ENCODE measurements at regions not wholly inside any gene's neighbourhood (a gene's known extent, or its start where the extent isn't known, plus 50 kb on each side); places are given as distances from the start of the nearest gene placed in this dataset.
"Not testable (repeated sequence)": the region's sequence is repeated elsewhere in the genome, so short reads cannot be mapped to it uniquely, and the experiment has no call there.

DNA sequence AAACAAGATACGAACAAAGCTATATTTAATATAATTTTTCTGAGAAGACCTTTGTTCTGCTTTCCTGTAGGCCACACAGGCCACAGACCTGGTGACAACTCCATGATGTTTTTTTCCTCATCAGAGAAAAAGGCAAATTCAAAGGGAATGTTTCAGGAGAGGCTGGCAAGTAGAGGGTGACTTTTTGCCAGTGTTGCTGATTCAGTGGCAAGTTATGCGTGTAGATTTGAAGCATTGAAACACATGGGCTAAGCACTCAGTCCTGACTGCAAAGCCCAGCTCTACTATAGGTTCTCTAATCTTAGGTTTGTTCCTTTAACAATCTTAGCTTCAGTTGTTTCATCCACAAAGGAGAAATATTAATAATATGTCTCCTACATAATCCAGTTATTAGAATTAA, 499.8 kb downstream of the SUCLG1 start:
- no peak for DNase-seq

DNA sequence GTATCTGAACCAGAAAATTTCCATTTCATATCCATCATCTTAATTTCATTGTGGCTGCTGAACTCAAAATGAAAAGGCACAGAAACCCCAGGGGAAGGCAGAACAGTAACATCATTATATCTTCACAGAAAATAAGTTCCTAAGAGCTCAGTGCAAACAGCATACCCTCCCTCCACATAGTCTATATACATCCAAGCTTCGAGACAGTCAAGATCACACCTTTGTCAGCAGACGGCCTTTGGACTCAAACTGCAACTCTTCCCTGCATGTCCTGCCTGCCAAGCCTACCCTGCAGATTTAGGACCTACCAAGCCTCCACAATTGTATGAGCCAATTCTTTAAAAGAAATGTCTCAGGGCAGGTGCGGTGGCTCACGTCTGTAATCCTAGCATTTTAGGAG, 502.1 kb downstream of the SUCLG1 start:
- no peak for DNase-seq

DNA sequence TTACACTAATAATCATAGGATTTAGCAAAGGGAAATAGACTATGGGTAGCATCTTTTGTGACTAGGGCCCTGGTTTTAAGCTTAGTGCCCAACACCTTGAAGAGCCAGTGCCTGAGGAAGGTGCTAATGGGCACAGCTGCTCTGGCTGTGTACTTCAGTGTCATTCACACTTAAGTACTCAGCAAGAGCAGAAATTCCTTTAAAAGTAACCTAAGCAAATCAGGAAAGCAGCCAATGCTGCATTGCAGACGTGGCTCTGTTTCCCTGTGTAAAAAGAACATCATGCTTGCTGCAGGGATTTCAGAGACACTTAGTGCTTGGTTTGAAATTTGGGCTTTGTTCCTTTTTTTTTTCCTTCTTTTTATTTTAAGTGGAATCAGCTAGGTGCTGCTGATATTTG, 505.4 kb downstream of the SUCLG1 start:
- no peak for DNase-seq

DNA sequence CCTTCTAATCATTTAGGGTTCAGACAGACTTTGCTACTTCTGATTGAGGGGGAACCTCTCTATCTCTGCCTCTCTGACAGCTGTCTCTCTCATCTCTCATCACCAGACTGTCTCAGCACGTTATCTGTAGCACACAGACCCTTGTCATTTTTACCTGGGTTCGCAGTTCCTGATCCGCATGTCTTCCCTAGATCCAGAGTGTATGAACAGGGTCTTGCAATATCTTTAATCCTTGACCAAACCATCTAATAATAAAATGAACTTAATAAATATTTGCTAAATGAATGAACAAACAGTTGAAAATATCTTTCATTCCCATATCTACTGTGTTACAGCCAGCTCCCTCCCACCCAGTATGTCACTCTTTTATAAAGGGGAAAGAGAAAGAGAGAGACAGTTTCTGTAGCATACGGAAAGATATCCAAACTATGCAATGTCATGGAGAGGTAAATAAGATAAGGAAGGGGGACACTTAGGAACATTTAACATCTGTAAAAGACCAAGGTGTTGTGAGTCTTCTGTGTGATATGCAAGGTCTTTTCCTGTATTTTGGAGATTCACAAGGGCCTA, 507.6 kb downstream of the SUCLG1 start:
- no peak for DNase-seq

DNA sequence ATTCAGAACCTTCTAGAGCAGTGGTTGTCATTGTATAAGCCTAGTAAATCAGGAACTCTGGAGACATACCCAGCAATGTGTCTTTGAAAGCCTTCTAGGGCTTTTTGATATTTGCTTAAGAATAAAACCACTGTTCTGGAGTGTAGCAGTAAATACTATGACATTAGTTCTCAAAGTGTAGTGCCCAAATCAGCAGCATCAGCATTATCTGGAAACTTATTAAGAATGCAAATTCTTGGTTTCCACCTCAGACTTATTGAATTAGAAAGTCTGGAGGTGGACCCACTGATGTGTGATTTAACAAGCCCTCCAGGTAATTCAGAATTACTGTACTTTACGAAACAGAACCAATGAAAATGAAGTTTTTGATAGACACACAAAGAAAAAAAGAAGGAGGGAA, 509.7 kb downstream of the SUCLG1 start:
- no peak for DNase-seq

DNA sequence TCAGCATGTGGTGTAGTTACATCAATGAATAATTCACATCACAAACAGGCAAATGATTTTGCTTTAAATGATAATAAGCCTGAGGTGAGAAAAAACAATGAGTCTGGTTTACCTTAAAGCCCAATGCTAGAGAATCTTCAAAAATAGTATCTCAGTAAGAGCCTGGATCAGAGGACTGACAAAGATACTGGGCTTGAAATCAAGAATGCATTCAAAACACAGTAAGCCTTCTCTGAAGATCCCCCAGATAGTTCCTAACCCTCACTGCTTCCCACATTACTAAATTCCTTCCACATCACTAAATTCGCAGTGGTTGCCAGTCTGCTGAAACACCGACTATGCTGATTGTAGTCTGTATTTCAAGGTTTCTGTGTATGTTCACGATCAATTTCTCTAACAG, 514.9 kb downstream of the SUCLG1 start:
- DNase-seq, result no peak

DNA sequence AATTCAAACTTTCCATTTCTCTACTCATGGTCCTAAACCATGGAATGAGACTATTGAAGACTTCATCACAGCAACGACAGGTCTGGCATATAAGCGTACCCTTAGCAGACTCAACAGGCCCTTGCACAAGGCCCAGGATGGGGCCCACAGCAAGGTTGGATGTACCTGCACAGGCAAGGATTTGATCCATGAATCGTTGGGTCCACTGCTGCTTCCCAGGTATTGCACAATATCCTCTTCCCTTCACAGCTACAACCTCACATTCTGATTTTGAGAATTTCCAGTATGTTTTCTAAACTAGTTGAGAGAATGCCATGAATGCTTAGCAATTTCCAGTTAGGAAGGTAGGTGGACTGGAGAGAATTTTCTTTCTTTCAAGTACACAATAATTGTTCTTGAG, 515.8 kb downstream of the SUCLG1 start:
- DNase-seq, result no peak

DNA sequence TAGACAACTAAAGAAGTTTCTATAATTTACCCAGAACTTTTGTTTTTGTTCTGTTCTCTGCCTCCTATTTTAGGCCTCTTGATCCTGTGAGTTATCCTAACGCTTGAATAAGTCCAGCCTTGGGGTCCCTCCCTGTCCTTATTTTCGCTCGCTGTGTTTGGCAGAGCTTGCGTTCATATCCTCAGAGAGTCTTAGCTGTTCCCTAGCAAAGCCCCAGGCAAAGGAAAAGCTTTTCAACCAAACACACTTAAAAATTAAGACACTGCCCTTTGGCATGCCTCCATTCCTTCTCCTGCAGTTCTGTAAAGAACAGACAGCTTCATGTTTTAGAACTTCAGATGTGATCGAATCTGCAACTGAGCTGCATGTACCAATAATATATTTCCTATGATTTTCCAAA, 517.2 kb downstream of the SUCLG1 start:
- no peak for DNase-seq

DNA sequence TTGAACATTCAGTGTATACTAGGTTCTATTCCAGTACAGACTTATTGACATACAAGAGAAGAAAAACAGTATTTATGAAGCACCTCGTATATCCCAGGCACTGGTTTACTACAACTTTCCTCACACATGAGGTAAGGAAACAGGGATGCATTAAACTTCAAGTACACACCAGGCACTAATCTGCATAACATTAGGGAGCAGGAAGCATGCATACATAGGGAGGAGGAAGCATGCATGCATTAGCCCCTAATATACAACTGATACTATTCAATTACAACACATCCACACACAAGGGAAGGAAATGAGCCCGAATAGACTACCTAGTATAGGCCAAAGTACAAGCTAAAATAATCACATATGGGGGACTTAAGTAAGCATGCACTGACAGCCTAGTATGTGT, 525.3 kb downstream of the SUCLG1 start:
- DNase-seq, result no peak

DNA sequence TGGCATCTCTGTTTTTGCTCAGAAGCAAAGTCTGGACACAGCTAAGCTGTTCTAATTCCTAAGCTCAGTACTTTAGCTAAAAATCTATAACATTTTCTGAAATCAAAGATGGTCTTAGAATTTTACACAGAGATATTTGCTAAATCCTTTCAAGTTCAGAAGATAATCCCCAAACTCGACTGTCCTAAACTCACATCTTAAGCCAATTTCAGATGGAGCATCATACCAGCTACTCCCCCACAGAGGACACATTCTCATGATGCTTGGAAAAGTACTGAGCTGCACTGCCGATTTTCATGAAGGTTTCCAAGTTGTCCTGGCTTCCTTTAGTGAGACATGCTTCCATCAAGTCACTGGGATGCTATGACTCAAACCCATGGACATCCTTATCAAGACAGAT, 535.5 kb downstream of the SUCLG1 start:
- DNase-seq, result no peak

DNA sequence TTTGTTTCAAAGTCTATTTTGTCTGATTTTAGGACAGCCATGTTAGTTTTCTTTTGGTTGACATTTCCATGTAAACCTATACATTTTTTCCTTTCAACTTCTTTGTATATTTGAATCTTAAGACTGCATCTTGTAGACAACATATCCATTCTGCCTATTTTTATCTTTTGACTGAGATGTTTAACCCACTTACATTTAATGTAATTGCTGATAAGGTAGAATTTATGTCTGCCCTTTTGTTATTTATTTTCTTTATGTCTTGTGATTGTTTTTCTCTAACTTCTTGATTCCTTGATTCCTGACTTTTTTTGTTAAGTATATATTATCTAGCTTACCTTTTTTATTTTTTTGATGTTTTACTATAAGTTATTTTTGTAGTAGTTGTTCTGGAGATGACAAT, 542.5 kb downstream of the SUCLG1 start:
- DNase-seq, result no peak

DNA sequence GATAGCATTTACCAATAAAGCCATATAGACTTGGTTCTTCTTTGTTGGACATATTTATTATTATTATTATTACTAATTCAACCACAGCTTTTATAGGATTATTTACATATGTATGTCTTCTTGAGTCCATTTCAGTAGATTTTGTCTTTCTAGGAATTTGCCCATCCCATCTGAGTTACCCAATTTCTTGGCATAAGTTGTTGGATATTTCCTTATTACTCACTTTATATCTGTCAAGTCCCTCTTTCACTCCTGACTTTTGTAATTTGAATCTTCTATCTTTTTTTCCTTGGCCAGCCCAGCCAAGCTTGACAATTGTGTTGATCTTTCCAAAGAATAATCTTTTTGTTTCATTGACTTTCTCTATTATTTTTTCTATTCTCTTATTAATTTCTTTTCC, 543.7 kb downstream of the SUCLG1 start:
- DNase-seq, result no peak

DNA sequence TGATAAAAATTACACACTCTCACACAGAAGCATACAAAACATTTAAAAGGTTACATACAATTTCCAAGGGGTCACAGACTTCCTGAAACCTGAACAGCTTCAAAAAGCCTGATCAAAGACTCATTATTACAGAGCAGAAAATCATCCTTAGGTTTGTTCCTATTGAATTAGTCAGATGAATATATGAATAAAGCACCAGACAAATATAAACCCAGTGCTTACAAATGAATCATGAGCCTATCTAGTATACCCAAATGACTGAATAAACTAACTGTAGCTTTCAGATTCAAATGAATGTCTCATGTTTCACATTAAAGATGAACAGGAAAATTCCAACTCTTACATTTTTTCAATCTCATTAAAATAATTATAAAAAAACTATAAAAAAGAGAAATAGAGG, 550.3 kb downstream of the SUCLG1 start:
- DNase-seq, result no peak

DNA sequence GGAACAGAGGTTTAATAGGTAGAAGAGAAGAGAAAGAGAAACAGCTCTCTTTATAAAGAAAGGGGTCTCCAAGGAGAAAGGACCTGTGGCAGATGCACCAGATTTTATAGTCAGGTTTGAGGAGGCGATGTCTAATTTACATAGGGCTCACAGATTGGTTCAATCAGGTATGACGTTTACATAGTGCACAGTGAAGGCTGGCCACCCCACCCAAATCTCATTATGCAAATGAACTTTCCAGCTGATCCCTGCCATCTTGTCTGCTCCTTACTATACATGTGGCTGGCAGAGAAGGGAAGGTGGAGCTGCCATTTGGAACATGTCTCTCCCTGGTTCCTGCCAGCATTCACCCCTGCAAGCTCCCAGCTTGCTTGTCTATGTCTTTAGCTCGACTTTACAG, 557.8 kb downstream of the SUCLG1 start:
- DNase-seq, result no peak

DNA sequence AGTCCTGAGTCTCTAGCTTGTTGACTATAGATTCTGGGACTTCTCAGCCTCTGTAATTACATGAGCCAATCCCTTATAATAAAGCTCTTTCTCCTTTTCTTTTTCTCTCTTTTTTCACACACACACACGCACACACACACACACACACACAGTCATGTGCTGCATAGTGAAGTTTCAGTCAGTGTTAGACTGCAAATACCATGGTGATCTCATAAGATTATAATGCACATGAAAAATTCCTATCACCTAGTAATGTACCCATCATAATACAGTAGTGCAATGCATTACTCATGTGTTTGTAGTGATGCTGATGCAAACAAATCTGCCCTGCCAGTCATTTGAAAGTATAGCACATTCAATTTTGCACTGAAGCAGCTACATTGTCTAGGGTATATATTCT, 558.2 kb downstream of the SUCLG1 start:
- DNase-seq, result no peak

DNA sequence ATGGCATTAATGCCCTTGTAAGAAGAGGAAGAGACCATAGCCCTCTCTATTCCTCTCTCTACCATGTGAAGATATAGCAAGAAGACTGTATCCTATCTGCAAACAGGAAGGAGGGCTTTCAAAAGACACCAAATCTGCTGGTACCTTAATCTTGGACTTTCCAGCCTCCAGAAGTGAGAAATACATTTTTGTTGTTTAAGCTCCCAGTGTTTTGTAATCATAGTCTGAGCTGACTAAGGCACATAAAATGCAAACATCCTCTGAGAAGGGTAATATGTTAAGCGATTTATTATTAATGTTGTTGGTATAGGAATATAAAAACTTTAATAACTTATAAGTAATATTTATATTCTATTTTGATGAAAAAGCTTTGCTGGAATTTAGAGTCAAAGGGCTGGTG, 559.8 kb downstream of the SUCLG1 start:
- DNase-seq, result no peak

DNA sequence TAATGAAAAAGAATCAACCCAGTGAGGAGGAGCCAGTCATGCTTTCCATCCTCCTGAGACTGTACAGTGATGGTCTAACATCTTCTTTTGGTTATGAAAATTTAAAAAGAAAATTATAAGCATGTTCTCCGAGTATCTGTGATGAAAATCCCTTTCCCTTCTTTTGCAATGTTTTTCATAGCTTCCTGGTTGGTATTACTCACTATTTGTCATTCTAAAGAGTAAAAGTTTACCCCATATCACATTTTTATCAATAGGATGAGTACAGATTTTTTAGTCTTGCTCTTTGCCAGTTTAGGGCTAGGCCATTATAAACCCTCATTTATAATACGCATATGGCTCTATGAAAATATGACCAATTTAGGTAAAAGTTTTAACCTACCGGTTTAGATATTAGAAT, 564.1 kb downstream of the SUCLG1 start:
- DNase-seq, result no peak

DNA sequence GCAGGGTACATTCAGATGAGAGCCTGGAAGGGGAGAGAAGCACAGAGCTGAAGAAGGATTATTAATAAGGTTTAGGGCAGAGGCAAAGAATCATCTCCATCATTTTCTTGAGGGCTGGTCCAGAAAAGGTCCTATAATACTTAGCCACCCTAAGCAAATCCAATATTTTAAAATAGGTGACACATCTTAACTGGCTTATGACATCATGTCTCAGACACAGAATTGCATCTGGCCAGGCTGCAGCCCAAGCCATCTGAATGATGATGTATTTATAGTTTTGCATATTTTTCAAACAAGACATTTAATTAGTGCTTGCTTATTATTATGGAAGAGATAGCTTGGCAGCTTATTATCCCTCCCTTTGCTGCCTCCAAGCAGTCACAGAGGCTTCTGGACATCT, 571.3 kb downstream of the SUCLG1 start:
- DNase-seq, result no peak

DNA sequence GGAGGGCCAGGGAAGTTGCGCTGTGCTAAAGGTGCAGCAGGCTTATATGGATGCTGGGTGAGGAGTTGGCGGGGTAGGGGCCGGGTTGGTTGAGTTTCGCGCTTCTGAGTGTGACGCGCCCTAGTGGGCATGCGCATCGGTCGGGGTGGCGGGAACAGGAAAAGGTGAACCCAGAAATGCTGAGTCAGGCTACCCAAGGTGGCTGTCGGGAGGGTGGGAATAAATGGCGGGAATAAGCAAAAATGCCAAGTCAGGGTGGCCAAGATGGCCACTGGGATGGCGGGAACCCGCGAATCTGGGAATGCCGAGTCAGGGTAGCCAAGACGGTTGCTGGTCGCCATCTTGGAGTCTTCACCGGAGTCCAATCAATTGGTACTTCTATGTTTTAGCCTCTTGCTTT, 580.0 kb downstream of the SUCLG1 start:
- DNase-seq, result no peak

DNA sequence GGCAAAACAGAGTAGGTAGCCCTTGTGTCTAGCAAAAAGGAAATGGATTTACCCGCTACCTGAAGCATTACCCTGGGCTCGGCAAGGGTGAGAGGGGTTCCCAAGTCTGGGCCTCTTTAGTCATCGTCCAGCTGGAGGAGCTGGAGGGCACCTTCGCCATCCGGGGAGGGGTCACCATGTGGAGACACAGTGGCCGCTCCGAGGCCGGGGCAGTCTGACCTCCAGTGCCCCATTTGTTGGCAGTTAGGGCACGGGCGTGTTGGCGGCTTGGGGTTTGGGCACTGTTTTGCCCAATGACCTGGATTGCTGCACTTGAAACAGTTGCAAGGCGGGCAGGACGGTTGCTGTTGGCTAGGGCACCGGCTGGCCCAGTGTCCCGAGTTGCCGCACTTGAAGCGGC, 581.8 kb downstream of the SUCLG1 start:
- not testable (repeated sequence) for DNase-seq

DNA sequence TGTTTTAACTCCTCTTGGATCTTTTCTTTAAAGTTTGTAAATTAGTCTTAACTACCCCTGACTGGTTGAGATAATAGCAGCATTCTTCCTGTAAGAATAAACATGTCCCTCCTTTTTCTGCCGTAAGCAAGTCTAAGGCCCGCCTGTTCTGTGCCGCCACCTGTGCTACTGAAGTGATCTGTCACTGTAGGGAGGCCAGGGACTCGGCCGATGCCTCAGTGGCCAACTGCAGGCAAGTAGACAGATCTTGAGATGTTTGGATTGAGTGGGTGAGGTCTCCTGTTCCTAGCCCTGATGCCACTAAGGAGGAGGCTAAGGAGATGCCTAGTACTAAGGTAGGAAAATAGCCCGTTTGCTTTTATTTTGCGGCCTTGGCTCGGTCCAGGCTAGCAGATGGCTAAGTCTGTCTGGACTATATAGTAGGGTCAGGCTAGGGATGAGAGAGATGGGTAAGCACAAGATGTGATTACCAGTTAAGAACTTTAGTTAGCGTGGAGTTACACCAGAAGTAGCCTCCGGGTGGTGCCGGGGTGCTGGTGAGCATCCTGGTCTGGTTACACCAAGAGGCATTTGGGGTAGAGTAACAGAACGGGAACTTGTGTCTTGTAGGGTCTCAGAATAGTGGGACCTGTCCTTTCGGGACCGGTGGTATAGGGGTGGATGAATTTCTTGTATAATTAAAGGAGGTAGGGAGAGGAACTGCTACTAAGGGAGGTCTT, 584.2 kb downstream of the SUCLG1 start:
- no peak for DNase-seq

DNA sequence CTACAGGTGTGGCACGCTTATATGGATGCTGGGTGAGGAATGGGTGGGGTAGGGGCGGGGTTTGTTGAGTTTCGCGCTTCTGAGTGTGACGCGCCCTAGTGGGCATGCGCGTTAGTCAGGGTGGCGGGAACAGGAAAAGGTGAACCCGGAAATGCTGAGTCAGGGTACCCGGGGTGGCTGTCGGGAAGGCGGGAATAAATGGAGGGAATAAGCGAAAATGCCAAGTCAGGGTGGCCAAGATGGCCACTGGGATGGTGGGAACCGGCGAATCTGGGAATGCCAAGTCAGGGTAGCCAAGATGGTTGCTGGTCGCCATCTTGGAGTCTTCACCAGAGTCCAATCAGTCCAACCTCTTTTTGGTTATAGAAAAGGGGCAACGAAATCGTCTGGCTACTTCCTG, 585.0 kb downstream of the SUCLG1 start:
- no peak for DNase-seq

DNA sequence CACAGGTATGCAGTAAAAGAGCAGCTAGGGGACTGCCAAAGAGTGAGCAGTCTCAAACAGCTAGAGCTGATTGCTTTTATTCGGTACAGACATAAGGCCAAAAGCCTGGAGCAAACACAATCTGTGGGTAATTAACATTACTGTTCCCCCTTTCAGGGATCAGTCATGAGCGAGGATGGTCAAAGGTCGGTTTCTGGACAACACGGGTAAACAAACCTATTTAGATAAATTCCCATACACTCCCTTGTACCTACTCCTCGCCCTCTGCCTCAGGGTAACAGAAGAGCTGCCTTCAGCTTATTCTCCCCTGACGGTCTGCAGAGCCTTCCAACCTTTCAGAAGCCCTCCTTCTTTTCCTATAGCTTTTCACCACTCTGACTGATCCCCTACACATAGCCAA, 586.0 kb downstream of the SUCLG1 start:
- no peak for DNase-seq

DNA sequence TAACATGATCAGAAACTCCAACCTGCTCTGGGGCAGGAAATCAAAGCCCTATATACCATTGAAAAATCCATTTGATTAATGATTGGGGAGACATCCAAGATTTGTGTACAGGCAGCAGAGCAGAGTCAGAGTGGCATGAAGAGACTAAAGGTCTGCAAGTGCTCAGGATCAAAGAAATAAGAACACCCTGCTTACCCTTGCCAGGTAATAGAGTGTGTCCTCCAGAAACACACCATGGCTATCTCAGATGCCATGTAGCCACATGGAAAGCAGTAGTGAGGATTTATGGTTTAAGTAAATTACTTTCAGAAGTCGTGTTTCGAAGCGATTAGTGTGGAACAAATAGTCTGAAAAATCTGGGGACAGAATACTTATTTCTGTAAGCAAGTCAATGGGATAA, 592.9 kb downstream of the SUCLG1 start:
- DNase-seq, result no peak

DNA sequence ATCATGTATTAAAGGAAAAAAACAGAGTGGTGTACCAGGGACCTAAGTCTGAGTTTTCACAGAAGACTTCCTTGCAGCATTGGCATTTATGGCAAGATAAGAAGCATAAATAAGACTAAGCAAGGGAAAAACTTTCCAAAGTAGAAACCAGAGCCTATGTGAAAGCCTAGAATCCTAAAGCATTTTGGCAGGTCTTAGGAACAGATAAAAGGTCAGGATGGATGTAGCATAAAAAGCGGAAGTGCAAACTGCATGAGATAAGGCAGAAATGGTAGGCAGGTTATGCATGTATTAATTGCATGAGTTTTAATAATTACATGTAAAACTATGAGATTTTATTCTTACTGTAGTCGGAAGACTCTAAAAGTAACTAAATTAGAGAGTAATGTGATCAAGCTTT, 596.5 kb downstream of the SUCLG1 start:
- DNase-seq, result no peak

Data from DMS79 treated with DMSO at 0.1 percent for 48 hours (cell line).